GM19468 (cell line): ENCODE measurements at regions not wholly inside any gene's neighbourhood (a gene's known extent, or its start where the extent isn't known, plus 50 kb on each side); places are given as distances from the start of the nearest gene placed in this dataset.
A peak's percentile ranks its signal among the peaks of the same experiment; 100 is the strongest.
"Not testable (repeated sequence)": the region's sequence is repeated elsewhere in the genome, so short reads cannot be mapped to it uniquely, and the experiment has no call there.

Experiments used
- ATAC-seq: cut with Tn5 transposase; IDR thresholded peaks from one replicate; pipeline ENCODE4 v1.9.1; 2021; ENCODE audit warnings: mild to moderate bottlenecking, moderate library complexity, moderate number of reproducible peaks; ENCODE audit not compliant: unreplicated experiment; ENCODE audit errors: extremely low read depth

DNA sequence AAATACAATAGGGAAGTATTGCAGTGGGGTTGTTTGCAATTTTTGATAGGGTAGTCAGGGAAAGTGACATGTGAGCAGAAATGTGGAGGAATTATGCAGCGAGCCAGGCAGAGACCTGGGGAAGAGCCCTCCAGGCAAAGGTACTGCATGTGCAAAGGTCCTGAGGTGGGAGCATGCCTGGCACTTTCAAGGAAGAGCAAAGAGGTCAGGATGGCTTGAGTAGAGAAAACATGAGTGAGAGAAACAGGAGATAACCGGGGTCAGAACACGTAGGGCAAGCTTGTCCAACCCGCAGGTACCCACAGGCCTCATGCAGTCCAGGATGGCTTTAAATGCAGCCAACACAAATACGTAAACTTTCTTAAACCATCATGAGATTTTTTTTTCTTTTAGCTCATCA is 71.0 kb downstream of the COQ2 start:
- no peak for ATAC-seq

DNA sequence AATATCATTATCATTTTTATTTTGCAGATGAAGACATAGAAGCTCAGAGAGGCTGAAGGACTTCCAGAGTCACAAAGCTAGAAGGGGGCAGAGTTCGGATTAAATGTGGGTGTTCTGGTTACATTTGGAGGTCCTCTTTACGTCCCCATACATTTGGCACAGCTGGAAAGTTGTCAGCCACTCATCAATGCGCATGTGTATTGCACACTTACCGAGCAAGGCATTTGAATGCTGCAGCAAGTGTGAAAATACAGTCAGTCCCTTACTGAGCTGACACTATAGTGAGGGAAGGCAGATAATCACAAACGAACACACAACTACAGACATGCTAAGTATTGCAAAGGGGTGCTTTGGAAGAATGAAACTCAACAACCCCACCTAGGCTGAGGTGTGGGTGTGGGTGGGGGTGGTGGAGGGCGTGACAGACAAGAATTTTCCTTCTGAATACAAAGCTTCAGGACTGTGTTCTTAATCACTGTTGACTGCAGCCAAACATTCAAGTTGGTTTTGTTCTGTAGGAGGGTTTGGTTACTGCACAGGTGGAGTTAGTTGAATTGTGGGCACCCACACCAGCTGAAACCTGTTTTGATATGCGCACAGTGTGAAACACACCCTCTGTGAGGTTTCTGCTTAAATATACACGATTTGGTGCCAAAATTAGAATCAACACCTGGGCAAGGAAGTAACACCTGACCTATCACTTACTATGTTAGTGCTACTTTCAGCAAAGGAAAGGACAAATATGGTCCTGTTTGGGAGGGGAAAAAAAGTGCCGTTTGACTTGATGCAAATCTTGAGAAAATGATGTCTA is 72.4 kb downstream of the COQ2 start:
- ATAC-seq: peak; percentile 97

DNA sequence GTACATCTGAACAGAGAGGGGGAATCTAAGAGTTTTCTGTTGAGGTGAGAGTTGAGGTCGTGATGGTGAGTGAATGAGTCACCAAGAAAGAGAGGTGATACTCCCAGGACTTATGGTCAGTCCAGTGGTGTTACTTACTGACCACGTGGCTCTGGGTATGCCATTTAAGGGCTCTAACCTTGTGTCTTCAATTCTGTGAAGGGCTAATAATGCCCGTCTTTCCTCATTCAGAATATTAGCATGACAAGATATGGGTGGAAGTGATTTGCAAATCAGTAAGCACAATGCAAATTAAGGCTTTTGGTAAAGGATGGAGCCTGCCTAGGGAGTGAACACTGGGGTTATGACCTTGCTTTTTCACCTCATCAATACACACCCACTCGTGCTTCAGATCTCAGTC is 75.2 kb downstream of the COQ2 start:
- no peak for ATAC-seq

DNA sequence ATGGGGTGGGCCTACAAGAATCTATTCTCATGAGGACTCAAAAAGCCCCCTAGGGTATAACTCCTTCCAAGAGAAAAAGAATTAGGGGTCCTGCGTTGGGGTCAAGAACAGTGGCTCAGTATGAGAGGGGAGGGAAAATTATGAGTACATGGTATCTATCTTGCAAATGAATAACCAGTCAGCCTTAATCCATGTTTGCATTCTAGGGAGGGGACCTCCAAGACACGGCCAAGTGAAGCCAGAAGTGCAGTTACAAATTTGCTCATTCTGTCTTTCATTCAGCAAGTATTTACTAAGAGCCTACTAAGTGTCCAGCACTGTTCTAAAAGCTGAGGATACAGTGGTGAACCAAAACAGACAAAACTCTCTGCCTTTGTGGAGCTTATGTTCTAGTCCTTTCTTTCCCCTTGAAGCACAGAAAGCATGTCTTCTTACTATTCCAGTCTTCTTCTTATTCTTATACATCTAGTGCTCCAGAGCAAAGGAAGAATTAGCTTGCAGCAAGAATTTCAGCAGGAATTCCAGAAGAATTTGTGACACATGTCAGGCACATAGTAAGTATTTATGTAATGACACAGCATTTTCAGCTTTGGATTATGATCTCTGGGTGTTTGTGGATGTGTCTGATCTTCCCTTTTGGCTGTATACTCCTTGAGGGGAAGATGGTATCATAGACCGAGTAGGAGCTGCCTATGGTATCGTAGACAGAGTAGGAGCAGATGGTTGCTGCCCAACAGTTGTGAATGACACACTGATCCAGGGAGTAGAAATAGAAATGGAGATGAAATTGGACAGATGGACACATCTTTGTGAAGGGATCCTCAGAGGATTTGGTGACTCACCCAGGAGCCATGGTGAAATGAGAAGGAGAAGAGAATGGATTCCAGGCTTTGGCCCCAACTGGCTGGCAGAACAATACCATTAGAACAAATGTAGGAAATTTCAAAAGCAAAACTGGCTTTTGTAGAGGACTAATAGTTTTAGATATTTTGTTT is 75.9 kb downstream of the COQ2 start:
- no peak for ATAC-seq

DNA sequence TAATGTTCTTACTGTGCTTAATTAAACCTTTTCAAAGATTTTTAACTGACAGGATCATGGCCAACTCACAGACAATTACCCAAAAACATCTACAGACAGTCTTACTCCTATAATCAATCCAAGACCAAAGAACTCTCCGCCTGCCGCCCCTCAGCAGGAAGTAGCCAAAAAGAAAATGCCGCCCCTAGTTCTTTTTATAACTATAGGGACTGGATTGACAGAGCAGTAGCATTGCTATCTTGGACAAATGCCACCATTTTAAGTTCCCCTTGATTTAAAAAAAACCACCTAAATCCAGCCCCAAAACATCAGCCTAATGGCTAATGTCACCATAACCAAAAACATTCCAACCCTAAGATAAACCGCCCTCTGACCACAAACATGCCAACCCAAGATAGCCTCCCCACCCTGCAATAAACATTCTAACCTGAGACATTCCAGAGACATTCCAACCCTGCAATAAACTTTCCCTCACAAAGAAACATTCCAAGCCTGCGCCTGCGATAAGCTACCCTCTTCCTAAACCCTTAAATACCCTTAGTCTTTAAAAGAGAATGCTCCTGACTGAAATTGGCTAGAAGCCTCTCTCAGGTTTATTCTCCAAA is 77.0 kb downstream of the COQ2 start:
- no peak for ATAC-seq

DNA sequence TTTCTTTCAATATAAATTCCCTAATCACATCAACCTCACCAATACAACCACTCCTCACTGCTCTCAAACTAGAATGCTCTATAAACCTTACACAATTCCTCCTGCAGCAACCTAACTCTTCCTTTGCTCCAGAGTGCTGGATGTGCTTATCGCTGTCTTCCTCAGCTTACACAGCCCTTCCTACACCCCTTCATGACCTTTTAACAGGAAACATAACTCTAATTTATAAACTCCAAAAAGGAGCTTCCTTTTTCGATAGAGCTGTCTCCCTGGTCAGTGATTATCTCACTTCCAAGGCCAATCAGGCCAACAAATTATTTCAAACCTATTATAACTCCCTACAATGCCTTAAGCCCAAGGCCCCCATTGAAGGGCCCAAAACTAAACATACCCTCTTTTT is 78.8 kb downstream of the COQ2 start:
- ATAC-seq: no peak

DNA sequence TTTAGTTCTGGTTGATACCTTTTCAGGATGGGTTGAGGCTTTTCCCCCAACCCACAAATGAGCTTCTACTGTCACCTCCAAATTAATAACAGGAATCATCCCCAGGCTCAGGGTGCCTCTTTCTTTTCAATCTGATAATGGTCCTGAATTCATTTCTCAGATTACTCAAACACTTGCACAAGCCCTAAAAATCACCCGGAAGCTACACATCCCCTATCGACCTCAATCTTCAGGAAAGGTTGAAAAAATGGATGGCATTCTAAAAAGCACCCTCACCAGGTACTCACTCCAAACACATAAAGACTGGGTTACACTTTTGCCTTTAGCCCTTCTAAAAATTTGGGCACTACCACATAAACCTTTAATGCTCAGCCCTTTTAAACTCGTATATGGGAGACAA is 79.9 kb downstream of the COQ2 start:
- no peak for ATAC-seq

DNA sequence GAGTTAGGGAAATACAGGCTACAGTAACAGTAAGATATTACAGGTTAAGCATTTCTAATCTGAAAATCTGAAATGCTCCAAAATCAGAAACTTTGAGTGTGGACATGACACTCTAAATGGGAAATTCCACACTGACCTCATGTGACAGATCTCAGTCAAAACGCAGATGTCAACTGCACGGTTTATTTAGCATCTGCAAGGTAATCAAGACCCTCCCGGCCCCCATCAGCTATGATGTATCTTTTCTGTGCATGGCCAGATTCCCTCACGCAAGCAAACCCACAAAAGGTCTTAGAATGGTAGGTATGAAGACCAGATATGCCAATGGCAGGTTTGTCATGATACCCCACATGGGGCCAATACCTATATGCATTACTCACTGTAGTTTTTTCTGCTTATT is 82.8 kb downstream of the COQ2 start:
- no peak for ATAC-seq

DNA sequence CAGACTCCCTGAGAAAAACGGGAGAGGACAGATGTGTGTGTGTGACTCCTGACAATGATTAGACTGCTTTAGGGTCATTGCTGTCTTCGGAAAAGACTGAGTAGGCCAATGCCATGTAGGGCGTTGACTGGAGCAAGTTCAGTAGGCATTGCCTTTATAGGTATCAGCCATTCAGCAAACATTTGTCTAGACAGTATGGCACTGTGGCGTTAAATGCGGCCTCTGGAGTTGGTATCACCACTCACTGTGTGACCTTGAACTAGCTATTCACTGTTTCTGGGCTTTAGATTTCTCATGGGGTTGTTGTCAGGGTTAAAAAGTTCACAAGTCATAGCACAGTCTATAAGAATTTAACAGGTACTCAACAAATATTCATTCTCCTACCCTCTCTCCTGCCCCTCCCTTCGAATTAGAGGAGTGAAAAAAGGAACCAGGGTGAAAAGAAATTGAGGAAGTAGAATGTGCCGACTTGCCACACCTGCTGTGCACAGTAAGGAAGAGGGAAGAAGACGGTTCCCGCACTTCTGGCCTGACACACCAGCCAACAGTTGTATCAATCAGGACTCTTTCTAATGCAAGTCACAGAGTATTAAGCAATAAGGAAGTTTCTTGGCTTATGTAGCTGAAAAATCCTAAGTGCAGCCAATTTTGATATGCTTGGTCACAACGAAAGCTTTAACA is 83.2 kb upstream of the PLAC8 start:
- no peak for ATAC-seq

DNA sequence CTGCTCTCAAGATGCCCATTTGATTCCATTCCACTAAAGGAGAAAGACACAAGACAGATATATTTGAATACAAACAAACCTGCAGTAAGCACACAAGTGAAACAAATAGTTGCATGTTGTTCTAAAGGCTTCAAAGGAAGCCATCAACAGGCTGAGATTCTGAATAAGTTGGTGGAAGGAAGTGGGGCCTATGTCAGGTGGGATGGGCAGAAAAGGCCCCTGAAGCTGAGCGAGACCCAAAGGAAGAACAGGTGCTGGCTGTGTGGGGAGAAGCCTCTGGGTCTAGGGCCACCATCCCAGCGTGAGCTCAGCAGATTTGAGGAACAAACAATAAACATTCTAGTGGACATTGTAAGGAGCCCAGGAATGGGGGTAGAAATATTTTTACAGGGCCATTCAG is 82.4 kb upstream of the PLAC8 start:
- no peak for ATAC-seq

DNA sequence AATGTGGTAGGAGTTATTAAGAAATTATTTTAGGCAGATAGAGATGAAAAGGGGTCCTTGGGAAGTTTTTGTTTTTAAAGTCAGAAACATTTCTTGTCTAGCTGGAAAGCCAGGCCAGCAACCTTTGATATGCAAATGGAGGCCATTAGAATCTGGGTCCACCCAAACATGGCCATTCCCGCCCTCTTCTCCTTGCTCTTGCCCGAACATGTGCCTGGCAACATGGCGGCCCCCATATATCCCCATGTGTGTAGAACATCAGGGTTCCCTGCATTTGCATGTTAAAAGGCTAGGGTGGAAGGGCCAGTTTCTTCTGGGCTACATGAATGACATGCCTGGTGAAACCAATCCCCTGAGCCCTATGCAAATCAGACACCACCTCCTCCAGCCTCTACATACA is 80.7 kb upstream of the PLAC8 start:
- no peak for ATAC-seq

DNA sequence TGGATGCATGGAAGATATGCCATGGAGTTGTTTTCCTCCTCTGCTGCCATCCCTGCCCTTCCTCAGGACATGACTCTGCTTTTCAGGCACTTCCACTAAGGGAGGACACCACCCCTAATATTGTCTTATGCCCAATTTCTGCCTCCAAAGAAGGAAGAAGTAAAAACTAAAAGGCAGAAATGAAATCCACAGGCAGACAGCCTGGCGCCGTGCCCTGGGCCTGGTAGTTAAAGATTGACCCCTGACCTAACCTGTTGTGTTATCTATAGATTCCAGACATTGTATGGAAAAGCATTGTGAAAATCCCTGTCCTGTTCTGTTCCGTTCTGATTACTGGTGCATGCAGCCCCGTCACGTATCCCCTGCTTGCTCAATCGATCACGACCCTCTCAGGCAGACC is 80.1 kb upstream of the PLAC8 start:
- ATAC-seq: not testable (repeated sequence)

DNA sequence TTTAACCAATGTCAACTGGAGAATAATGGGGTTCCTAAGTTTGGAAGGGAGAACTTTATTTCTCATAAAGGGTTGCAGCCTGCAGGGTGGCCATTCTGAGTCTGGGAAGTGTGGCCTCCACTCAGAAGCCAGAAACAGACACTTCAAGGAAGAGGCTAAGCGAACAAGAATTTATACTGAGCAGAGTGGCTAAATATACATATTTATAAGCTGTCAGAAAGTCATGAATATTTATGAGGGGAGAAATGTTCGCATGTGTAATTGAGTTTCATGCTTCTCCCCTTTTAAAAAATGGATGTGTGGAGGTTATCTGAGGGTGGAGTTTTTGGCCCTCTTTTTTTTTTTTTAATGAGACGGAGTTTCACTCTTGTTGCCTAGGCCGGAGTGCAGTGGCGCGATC is 78.1 kb upstream of the PLAC8 start:
- ATAC-seq: no peak

DNA sequence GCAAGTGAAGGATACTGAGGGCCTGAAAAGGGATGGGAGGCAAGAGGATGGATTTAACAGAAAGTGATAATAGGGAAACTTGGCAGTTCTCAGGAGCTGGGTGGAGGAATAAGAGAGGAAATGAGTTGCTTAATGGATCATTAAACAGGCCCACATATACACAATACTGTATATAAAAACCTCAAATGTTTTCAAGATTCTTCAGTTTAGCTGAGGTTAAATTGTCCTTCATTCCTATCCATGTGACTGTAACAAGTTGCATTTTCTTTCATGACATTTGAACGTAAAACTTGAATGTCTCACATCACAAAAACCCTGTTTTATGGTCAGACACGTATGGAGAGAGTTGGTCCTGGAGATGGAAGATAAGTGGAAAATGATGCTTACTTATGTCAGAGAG is 76.5 kb upstream of the PLAC8 start:
- ATAC-seq: no peak

DNA sequence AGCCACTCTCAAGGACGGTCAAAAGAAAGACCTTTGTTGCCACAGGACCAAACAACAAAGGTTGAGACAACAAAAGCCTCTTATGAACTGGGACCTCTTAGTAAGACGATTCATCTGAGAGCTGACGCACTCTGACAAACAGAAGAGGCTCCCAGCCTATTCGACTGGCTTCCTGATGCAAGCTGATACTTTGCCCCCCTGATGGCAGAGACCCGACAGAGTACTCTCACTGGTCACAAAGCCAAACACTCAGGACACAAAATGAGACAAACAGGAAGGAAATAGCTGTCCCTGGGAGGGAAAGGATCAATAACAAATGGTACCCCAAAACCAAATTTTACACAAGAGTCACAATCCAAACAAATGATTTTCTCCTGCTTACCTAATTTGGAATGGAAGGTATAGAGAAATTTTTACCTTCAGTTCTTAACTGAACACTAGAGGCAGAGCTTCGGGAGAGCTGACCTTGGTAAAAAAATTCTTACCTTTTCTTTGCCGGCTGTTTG is 75.2 kb upstream of the PLAC8 start:
- ATAC-seq: no peak

DNA sequence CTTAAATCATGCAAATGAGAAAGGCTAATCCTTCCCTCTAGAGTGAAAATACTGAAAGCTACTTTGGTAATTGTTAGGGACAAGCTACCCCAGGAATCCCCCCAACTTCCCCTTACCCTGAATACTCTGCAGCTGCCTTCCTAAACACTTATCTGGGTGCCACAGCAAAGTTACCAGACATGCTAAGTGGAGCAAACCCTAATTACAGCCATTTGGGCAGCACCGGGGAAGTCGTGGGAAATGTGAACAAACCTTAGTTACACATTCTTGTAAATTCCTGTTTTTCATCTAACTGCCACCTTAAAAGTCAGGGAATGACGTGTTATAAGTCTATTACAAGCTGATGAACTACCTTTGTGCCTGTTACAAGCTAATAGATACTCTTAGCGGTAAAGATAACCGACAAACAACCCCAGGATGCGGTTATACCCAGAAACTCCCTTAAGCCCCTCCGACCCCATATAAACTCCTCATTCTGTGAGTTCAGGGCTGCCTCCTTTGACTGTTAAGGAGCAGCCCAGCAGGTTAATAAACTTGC is 66.0 kb upstream of the PLAC8 start:
- no peak for ATAC-seq

DNA sequence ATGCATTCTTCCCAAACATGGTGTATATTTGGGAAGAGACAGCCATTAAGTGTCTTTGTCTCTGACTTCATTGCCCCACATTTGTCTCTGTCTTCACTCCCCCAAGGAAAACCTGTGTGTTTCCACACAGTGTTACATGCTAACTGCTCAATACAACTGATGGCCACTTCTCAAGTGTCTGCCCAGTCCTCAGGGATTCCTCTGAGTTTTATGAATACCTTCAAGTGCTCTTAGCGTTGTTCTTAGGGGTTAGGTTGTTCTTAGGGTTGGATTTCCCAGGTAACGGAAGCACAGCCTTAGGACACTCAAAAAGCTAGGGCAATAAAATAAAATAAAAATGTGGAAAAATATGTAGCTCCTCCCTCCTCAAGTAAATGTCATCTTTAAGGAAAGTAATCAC is 64.7 kb upstream of the PLAC8 start:
- no peak for ATAC-seq

DNA sequence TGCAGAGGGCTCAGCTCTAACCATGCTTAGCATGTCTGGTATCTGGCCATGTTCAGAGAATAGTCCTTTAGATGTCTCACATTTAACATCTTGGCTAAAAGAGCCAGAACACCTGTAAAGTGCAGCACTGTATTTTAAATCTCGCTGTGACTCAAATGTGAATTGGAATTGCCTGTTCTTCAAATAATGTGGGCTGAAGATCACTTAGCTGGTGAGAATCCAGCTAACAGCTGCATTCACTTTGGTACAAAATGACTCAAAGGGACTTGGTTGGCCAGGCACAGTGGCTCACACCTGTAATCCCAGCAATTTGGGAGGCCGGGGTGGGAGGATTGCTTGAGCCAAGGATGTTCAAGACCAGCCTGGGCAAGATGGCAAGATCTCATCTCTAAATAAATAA is 63.5 kb upstream of the PLAC8 start:
- ATAC-seq: no peak

DNA sequence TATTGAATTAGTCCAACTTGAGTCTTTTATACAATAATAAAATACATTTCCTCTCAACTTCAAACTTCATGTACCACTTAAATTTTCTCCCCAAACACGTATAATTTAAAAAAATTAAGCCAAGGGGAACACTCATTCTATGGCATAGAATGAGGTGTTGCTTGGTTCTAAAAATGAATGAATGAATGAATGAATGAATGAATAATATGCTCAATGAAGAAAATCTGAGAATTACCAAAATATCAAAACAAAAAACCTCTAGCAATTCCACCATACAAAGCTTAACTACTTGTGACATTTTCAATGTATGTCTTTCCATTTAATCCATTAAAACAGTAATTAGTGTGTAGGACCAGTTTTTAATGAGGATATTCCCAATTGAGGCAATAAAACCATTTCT is 62.7 kb upstream of the PLAC8 start:
- ATAC-seq: no peak

DNA sequence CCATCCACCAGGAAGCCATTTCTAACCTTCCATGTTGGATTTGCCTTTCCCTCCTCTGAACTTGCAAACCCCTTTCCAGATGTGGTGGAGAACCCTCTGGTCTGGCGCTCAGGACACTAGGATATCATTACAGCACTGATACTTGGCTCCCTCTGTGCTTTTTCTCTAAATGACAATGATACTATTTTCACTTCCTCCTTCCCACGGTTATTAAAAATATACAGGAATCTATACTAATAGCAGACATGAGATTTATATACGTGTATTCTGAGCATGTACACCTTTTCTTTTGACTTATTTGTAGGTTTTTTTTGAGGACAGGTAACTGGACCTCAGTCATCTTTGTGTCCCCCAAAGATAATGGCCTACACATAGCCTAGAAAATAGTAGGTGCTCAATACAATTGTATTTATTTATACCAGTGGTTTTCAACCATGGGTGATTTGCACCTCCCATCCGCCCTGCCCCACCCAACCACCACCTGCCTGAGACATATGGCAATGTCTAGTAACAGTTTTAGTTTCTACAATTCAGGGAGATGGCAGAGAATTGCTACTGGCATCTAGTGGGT is 60.4 kb upstream of the PLAC8 start:
- ATAC-seq: no peak
